ENCODE measurements at regions not wholly inside any gene's neighbourhood (a gene's known extent, or its start where the extent isn't known, plus 50 kb on each side); places are given as distances from the start of the nearest gene placed in this dataset.

DNA sequence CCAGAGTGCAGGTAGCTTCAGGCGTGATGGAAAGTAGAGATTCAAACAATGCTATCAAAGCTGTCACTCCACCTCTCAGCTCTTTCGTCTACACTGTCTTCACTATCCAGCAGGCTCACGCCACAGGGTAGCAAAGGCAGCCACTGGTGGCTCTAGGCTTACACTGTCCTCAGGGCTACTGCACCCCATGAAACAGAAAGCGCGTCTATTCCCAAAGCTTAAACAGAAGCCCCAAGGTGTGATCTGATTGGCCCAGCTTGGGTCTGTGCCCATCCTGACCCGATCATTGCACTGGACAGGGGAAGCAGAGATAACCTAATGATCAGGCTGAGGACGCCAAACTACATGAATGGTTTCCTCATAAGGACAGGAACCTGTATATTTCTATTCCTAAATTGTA is 100.1 kb downstream of the PDCL3 start:
- H3K27me3 ChIP-seq (replicated peaks in 1 of 2; ENCODE audit: control insufficient read depth in 2 of 2, insufficient read depth in 2 of 2, low read length in 1 of 2) = no peaks in the 10 kb centered on the region; a peak in 1 of 4 replicates
- H3K4me3 ChIP-seq = no peak overlapping the region
- POLR2A ChIA-PET = no interaction called here
- H3K9ac ChIP-seq (ENCODE audit: control insufficient read depth, insufficient read depth, low read length) = no peak overlapping the region
- H3K79me2 ChIP-seq (ENCODE audit: control insufficient read depth, insufficient read depth, low read length) = no peaks in the 10 kb centered on the region
- FAIRE-seq = no peak
- H4K20me1 ChIP-seq (ENCODE audit: control insufficient read depth, insufficient read depth) = no peaks in the 10 kb centered on the region
- intact Hi-C loops (cut with micrococcal nuclease; ENCODE audit: unreplicated experiment) (no loop called here), in situ Hi-C loops (cut with MboI) (no loop called here)
- ATAC-seq = no peak
- no peak overlapping the region for H3K27ac ChIP-seq (ENCODE audit: control insufficient read depth, insufficient read depth)
- BruUV-seq (replicated peaks) = no TSS peak
- H2AFZ ChIP-seq (ENCODE audit: control insufficient read depth, low read depth, low read length) = no peak overlapping the region
- H3K4me1 ChIP-seq (ENCODE audit: control insufficient read depth, insufficient read depth, low read length) = no peaks in the 10 kb centered on the region
- H3K9me3 ChIP-seq (replicated peaks; ENCODE audit: control insufficient read depth, insufficient read depth, low read length) = no peaks in the 10 kb centered on the region
- 50% methylated on average over 7 of the region's 7 CpGs for WGBS (ENCODE audit: insufficient coverage, insufficient replicate concordance, low lambda C conversion rate, missing lambda C conversion rate)
- no peaks in the 10 kb centered on the region for H3K36me3 ChIP-seq (ENCODE audit: control insufficient read depth in 2 of 2, insufficient read depth in 2 of 2, low read length in 1 of 2)
- RAD21 ChIA-PET (ENCODE audit: unreplicated experiment) = no interaction called here
- SMC1A ChIA-PET (ENCODE audit: uncharacterized antibody, unreplicated experiment) = no interaction called here
- CTCF ChIA-PET = interaction anchor here (0.9 kb wide), 1 partner anchor 9 kb away, joined by 4 read pairs; no protein-coding TSS in a partner anchor
- no peak for DNase-seq (ENCODE audit: low read depth, low spot score)
- no peak overlapping the region for H3K4me2 ChIP-seq (ENCODE audit: control insufficient read depth, insufficient read depth)
- TF ChIP-seq NFYB (IDR thresholded peaks at IDR 0.05; ENCODE audit: insufficient read depth, low read depth, low read length) = no peak
- TF ChIP-seq CHD4 (IDR thresholded peaks at IDR 0.05) = no peak
- TF ChIP-seq ZNF24 (IDR thresholded peaks at IDR 0.05) = no peak
- TF ChIP-seq PML (IDR thresholded peaks at IDR 0.05; ENCODE audit: low read length) = no peak
- TF ChIP-seq, protein P1, sequence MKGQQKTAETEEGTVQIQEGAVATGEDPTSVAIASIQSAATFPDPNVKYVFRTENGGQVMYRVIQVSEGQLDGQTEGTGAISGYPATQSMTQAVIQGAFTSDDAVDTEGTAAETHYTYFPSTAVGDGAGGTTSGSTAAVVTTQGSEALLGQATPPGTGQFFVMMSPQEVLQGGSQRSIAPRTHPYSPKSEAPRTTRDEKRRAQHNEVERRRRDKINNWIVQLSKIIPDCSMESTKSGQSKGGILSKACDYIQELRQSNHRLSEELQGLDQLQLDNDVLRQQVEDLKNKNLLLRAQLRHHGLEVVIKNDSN (IDR thresholded peaks at IDR 0.05; ENCODE audit: borderline replicate concordance, extremely low read length, insufficient read depth, low read depth, low read length) = no peak
- TF ChIP-seq MTA3 (IDR thresholded peaks at IDR 0.05; ENCODE audit: borderline replicate concordance, low read length) = no peak
- no peak for TF ChIP-seq SIX5 (IDR thresholded peaks at IDR 0.05; ENCODE audit: low read depth, low read length, severe bottlenecking)
- no peak for TF ChIP-seq CBFB (IDR thresholded peaks at IDR 0.05; ENCODE audit: low read depth)
- TF ChIP-seq MEF2B (IDR thresholded peaks at IDR 0.05; ENCODE audit: partially characterized antibody, poor library complexity, severe bottlenecking) = no peak

Data from GM12878 (cell line).